ENCODE measurements at regions not wholly inside any gene's neighbourhood (a gene's known extent, or its start where the extent isn't known, plus 50 kb on each side); places are given as distances from the start of the nearest gene placed in this dataset.

- BruUV-seq (replicated peaks): no TSS peak
- no peak for ATAC-seq
- Histone ChIP-seq H3K4me1 (ENCODE audit: control insufficient read depth, insufficient read depth, low read length) (no peaks in the 10 kb centered on the region), H3K4me3 (ENCODE audit: low read depth in 2 of 2, low read length in 2 of 2) (no peak overlapping the region), H3K36me3 (ENCODE audit: control insufficient read depth, insufficient read depth, low read length) (no peaks in the 10 kb centered on the region), H3K27me3 (ENCODE audit: control insufficient read depth, insufficient read depth, low read length) (no peaks in the 10 kb centered on the region), H3K27ac (ENCODE audit: low read length) (no peak overlapping the region), H3K9me3 (ENCODE audit: control insufficient read depth, insufficient read depth, low read depth, low read length) (no peaks in the 10 kb centered on the region)
- no peak for TF ChIP-seq POLR2AphosphoS5 (IDR thresholded peaks at IDR 0.05; ENCODE audit: low read depth, low read length)
- no peak for TF ChIP-seq SIN3A (IDR thresholded peaks at IDR 0.05; ENCODE audit: borderline replicate concordance, insufficient read depth, low read depth, low read length)
- TF ChIP-seq TCF7L2 (IDR thresholded peaks at IDR 0.05; ENCODE audit: low read depth, low read length): no peak
- TF ChIP-seq, protein P1, sequence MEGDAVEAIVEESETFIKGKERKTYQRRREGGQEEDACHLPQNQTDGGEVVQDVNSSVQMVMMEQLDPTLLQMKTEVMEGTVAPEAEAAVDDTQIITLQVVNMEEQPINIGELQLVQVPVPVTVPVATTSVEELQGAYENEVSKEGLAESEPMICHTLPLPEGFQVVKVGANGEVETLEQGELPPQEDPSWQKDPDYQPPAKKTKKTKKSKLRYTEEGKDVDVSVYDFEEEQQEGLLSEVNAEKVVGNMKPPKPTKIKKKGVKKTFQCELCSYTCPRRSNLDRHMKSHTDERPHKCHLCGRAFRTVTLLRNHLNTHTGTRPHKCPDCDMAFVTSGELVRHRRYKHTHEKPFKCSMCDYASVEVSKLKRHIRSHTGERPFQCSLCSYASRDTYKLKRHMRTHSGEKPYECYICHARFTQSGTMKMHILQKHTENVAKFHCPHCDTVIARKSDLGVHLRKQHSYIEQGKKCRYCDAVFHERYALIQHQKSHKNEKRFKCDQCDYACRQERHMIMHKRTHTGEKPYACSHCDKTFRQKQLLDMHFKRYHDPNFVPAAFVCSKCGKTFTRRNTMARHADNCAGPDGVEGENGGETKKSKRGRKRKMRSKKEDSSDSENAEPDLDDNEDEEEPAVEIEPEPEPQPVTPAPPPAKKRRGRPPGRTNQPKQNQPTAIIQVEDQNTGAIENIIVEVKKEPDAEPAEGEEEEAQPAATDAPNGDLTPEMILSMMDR (IDR thresholded peaks at IDR 0.05): no peak
- TF ChIP-seq, protein P2, sequence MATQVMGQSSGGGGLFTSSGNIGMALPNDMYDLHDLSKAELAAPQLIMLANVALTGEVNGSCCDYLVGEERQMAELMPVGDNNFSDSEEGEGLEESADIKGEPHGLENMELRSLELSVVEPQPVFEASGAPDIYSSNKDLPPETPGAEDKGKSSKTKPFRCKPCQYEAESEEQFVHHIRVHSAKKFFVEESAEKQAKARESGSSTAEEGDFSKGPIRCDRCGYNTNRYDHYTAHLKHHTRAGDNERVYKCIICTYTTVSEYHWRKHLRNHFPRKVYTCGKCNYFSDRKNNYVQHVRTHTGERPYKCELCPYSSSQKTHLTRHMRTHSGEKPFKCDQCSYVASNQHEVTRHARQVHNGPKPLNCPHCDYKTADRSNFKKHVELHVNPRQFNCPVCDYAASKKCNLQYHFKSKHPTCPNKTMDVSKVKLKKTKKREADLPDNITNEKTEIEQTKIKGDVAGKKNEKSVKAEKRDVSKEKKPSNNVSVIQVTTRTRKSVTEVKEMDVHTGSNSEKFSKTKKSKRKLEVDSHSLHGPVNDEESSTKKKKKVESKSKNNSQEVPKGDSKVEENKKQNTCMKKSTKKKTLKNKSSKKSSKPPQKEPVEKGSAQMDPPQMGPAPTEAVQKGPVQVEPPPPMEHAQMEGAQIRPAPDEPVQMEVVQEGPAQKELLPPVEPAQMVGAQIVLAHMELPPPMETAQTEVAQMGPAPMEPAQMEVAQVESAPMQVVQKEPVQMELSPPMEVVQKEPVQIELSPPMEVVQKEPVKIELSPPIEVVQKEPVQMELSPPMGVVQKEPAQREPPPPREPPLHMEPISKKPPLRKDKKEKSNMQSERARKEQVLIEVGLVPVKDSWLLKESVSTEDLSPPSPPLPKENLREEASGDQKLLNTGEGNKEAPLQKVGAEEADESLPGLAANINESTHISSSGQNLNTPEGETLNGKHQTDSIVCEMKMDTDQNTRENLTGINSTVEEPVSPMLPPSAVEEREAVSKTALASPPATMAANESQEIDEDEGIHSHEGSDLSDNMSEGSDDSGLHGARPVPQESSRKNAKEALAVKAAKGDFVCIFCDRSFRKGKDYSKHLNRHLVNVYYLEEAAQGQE (IDR thresholded peaks at IDR 0.05; ENCODE audit: insufficient read depth in 1 of 2, low read depth in 2 of 2, low read length in 1 of 2): no peak
- intact Hi-C loops (cut with micrococcal nuclease; ENCODE audit: unreplicated experiment) (no loop called here), in situ Hi-C loops (cut with HindIII; ENCODE audit: low pct_unique_long_range_greater_than_20kb, low sequenced_read_pairs) (no loop called here)
- ChIA-PET CTCF (no interaction called here), POLR2A (no interaction called here)
- no peak for DNase-seq (ENCODE audit: low read depth, low spot score)
These were observed 191.3 kb upstream of the RASA1 start for GRCh38 chr5:87076411-87076810.

DNA sequence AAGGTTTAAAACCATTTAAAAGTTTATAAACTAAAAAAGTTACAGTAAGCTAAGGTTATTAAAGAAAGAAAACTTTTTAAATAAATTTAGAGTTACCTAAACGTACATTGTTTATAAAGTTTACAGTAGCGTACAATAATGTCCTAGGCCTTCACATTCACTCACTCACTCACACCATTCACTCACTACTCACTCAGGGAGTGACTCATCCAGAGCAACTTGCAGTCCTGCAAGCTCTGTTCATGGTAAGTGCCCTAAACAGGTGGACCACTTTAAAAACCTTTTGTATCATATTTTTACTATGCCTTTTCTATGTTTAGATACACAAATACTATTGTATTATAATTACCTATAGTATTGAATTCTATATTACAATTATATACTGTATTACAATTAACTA, 190.8 kb upstream of the RASA1 start:
- H3K36me3 ChIP-seq (ENCODE audit: control insufficient read depth, insufficient read depth, low read length): no peaks in the 10 kb centered on the region
- in situ Hi-C loops (cut with HindIII; ENCODE audit: low pct_unique_long_range_greater_than_20kb, low sequenced_read_pairs) (no loop called here), intact Hi-C loops (cut with micrococcal nuclease; ENCODE audit: unreplicated experiment) (no loop called here)
- H3K4me3 ChIP-seq (ENCODE audit: low read depth in 2 of 2, low read length in 2 of 2): no peak overlapping the region
- CTCF ChIA-PET: no interaction called here
- ATAC-seq (no peak), DNase-seq (ENCODE audit: low read depth, low spot score) (no peak)
- no TSS peak for BruUV-seq (replicated peaks)
- H3K9me3 ChIP-seq (ENCODE audit: control insufficient read depth, insufficient read depth, low read depth, low read length): no peaks in the 10 kb centered on the region
- no peaks in the 10 kb centered on the region for H3K27me3 ChIP-seq (ENCODE audit: control insufficient read depth, insufficient read depth, low read length)
- no peak overlapping the region for H3K27ac ChIP-seq (ENCODE audit: low read length)
- TF ChIP-seq TCF7L2 (IDR thresholded peaks at IDR 0.05; ENCODE audit: low read depth, low read length): no peak
- POLR2A ChIA-PET: no interaction called here
- H3K4me1 ChIP-seq (ENCODE audit: control insufficient read depth, insufficient read depth, low read length): no peaks in the 10 kb centered on the region

DNA sequence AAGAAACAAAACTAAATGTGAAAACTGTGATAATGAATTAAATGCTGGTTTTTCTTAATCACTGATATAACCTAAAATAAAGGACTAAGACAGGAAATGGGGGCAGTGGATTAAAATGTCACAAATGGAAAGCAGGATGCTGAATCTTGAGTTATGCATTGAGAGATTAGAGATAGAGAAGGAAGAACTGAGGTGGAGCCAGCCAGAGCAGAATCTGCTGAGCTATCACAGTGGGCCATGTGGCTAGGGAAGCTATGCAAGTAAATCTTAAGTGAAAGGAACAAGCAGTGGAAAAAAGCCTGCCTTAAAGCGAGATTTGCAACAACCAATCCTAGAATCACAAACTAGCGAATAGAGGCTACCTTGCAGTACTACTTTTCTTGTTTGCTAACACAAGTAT, 188.5 kb upstream of the RASA1 start:
- in situ Hi-C loops (cut with HindIII; ENCODE audit: low pct_unique_long_range_greater_than_20kb, low sequenced_read_pairs): no loop called here
- H3K9me3 ChIP-seq (ENCODE audit: control insufficient read depth, insufficient read depth, low read depth, low read length): no peaks in the 10 kb centered on the region
- POLR2A ChIA-PET: no interaction called here
- CTCF ChIA-PET: no interaction called here
- intact Hi-C loops (cut with micrococcal nuclease; ENCODE audit: unreplicated experiment): no loop called here
- H3K27ac ChIP-seq (ENCODE audit: low read length): no peak overlapping the region
- no peaks in the 10 kb centered on the region for H3K4me1 ChIP-seq (ENCODE audit: control insufficient read depth, insufficient read depth, low read length)
- DNase-seq (ENCODE audit: low read depth, low spot score) (no peak), ATAC-seq (no peak)
- H3K27me3 ChIP-seq (ENCODE audit: control insufficient read depth, insufficient read depth, low read length): no peaks in the 10 kb centered on the region
- no peak for TF ChIP-seq TCF7L2 (IDR thresholded peaks at IDR 0.05; ENCODE audit: low read depth, low read length)
- no peak for TF ChIP-seq SIN3A (IDR thresholded peaks at IDR 0.05; ENCODE audit: borderline replicate concordance, insufficient read depth, low read depth, low read length)
- TF ChIP-seq, protein P2 (IDR thresholded peaks at IDR 0.05; ENCODE audit: insufficient read depth in 1 of 2, low read depth in 2 of 2, low read length in 1 of 2): no peak
- TF ChIP-seq, protein P1 (IDR thresholded peaks at IDR 0.05): no peak
- TF ChIP-seq POLR2AphosphoS5 (IDR thresholded peaks at IDR 0.05; ENCODE audit: low read depth, low read length): no peak
- H3K4me3 ChIP-seq (ENCODE audit: low read depth in 2 of 2, low read length in 2 of 2): no peak overlapping the region
- no TSS peak for BruUV-seq (replicated peaks)
- no peaks in the 10 kb centered on the region for H3K36me3 ChIP-seq (ENCODE audit: control insufficient read depth, insufficient read depth, low read length)
